ENCODE measurements at regions not wholly inside any gene's neighbourhood (a gene's known extent, or its start where the extent isn't known, plus 50 kb on each side); places are given as distances from the start of the nearest gene placed in this dataset.

- intact Hi-C loops (cut with micrococcal nuclease) = loop anchor here (1.0 kb wide), 1 partner anchor 182 kb away; no protein-coding TSS in a partner anchor
Observed at GRCh38 chr4:42750091-42750490, 93.2 kb upstream of the ATP8A1 start.

- intact Hi-C loops (cut with micrococcal nuclease) = no loop called here
Observed at GRCh38 chr4:42747971-42748370, 91.1 kb upstream of the ATP8A1 start.

GRCh38 chr4:42736527-42737195 lies 79.8 kb upstream of the ATP8A1 start:
- intact Hi-C loops (cut with micrococcal nuclease) = no loop called here

GRCh38 chr4:42733380-42733779 lies 76.5 kb upstream of the ATP8A1 start:
- intact Hi-C loops (cut with micrococcal nuclease) = no loop called here

GRCh38 chr4:42732776-42733175 lies 75.9 kb upstream of the ATP8A1 start:
- intact Hi-C loops (cut with micrococcal nuclease) = no loop called here

GRCh38 chr4:42729505-42730237 lies 72.8 kb upstream of the ATP8A1 start:
- intact Hi-C loops (cut with micrococcal nuclease) = no loop called here

GRCh38 chr4:42724451-42724850 lies 67.5 kb upstream of the ATP8A1 start:
- intact Hi-C loops (cut with micrococcal nuclease) = no loop called here

- intact Hi-C loops (cut with micrococcal nuclease) = no loop called here
Observed at GRCh38 chr4:42720533-42720932, 63.6 kb upstream of the ATP8A1 start.

- intact Hi-C loops (cut with micrococcal nuclease) = no loop called here
Observed at GRCh38 chr4:42719257-42719656, 62.4 kb upstream of the ATP8A1 start.

- intact Hi-C loops (cut with micrococcal nuclease) = no loop called here
Observed at GRCh38 chr4:42718336-42718735, 61.4 kb upstream of the ATP8A1 start.

GRCh38 chr4:42716996-42717395 lies 60.1 kb upstream of the ATP8A1 start:
- intact Hi-C loops (cut with micrococcal nuclease) = no loop called here

GRCh38 chr4:42715807-42716482 lies 59.0 kb upstream of the ATP8A1 start:
- intact Hi-C loops (cut with micrococcal nuclease) = no loop called here

GRCh38 chr4:42713391-42713790 lies 56.5 kb upstream of the ATP8A1 start:
- intact Hi-C loops (cut with micrococcal nuclease) = no loop called here

- intact Hi-C loops (cut with micrococcal nuclease) = no loop called here
Observed at GRCh38 chr4:42712854-42713253, 55.9 kb upstream of the ATP8A1 start.

GRCh38 chr4:42711496-42711895 lies 54.6 kb upstream of the ATP8A1 start:
- intact Hi-C loops (cut with micrococcal nuclease) = no loop called here

GRCh38 chr4:42710761-42711160 lies 53.9 kb upstream of the ATP8A1 start:
- intact Hi-C loops (cut with micrococcal nuclease) = no loop called here

GRCh38 chr4:42710329-42710728 lies 53.4 kb upstream of the ATP8A1 start:
- intact Hi-C loops (cut with micrococcal nuclease) = no loop called here

GRCh38 chr4:42709392-42710065 lies 52.6 kb upstream of the ATP8A1 start:
- intact Hi-C loops (cut with micrococcal nuclease) = no loop called here

- intact Hi-C loops (cut with micrococcal nuclease) = no loop called here
Observed at GRCh38 chr4:42708625-42709024, 51.7 kb upstream of the ATP8A1 start.
